Head of caudate nucleus (tissue), 42 donors: ENCODE measurements at regions not wholly inside any gene's neighbourhood (a gene's known extent, or its start where the extent isn't known, plus 50 kb on each side); places are given as distances from the start of the nearest gene placed in this dataset.

ENCODE experiments used
- DNase-seq, 42 donors: peaks; one replicate each; pipeline versions ENCODE4 v3.0.0 to v3.0.0-alpha.2; 2020 to 2021; ENCODE audit warnings: mixed read lengths in 7 of 42
- intact Hi-C: fragments of 100-400 bp; cut with DNase I; formaldehyde crosslinking; loops from one replicate; pipeline ENCODE4 v1.15.0; 2022

DNA sequence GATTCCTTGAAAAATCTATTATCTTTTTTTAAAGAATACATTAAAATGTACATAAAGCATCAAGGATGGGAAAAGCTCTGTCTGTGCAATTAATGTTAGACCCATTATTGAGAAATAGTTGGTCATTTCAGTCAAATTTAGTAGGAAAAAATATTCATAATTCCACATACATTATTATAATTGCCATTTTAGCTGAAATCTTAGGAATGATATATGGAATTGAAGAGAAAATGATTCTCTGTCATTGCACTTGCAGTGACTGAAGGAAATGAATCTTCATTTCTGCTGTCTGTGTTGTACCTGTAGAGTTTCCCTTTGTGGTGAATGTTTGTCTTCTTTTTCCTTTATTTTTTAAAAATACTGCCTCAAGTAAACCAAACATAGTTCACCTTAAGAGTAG is 473.9 kb downstream of the C3orf38 start:
- no peak for DNase-seq
- intact Hi-C loops: no loop called here

DNA sequence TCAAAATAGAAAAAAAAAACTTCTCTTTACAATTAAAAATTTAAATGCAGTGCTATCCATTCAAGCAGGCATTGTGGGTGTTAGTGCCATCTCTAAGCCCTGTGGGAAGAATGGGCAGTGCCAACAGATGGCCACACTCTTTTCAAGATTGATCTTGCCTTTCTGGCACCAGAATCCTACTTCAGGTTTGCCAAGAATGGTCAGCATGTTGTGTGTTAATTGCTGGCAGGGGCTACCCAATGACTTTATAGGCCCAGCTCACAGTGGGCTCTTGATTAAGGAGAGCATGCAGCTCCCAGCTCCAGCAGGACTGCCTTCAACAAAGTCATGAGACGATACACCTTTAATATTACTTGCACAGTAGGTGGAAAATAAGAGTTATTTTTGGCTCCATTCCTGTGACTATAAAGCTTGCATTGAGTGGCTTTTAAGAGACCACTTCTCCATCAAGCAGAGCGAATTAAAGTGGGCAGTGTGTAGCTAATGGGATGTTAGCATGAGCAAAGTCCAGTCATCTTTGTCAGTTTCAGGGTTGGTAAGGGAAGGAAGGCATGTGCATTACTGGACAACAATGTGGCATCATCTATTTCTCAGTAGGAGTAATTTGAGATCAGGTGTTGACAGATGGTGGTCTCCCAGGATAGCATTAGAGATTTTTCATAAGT is 476.8 kb downstream of the C3orf38 start:
- DNase-seq: no peak
- intact Hi-C loops: no loop called here

DNA sequence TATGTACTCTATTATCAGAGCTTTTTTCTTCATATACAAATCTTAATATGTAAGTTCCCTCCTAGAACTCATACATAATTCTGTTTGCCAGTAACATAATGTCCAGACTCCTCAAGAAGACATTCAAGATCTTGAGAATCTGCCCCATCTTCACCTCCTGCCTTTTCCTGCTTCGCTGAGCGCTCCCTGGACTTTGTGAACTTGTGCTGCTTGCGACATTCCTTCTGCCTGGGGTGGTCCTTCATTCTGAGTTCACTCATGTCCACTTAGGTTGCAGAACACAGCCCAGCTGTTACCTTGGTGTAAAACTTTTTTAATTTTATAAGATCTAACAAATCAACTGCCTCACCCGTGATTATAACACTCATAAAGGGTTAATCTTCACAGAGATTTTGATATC is 478.5 kb upstream of the EPHA3 start:
- intact Hi-C loops: no loop called here
- DNase-seq: no peak

DNA sequence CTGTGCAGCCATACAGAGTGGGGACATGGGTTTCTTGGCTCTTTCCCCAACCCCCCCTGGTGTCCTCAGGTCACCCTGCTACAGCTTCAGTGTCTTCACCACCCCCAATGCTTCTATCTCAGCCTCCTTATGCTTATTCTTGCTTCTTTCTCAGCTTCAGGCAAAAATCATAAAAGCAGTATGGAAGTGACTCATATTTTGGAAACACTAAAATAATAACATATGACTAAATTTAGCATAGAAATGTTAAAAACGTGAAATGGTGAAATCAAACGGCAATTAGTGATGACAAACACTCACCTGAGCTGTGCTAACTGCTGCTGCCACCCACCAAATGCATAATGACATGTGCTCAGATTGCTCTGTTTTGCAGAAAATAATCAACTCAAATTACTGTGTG is 475.2 kb upstream of the EPHA3 start:
- no peak for DNase-seq
- intact Hi-C loops: no loop called here

DNA sequence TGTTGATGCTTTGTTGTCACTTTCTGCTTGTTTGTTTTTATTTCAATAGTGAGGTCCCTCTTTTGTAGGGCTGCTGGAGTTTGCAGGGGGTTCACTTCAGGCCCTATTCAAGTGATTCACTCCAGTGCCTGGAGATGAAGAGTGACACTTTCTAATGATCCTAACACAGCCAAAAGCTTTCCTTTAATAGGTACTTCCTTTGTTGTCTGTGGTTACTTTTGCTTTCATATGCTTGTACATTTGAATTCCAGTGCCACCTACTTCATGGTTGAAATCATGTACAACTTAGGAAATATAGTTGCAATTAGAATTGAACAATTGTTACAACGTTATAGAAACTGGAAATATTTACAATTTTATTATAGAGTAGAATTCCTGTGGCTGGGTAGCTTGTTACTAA is 466.8 kb upstream of the EPHA3 start:
- intact Hi-C loops: no loop called here
- no peak for DNase-seq

DNA sequence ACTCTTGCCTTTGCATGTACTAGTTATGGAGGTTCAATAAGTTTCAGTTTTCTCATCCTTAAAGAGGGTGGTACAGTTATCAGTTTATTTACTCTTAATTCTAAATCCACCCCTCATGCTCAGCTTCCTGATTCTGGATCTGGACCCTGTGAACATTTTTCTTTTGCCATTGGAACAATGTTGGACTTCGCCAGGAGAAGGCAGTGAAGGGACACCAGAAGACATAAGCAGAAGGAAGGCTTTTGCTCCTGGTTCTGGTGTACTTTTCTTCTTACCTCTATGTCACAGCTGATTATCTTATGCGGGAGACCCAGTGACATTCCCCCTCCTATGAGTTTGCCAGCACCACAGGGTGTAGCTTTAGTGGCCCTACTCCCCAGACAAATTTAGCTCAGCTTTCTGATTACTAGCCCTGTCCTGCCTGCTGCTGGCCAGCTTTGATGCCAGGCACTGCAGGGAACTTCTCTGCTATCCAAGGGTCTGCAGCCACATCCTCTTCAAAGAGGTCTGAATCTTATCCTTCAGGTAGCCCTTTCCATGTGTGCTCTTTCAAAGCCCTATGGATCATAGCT is 466.3 kb upstream of the EPHA3 start:
- intact Hi-C loops: no loop called here
- no peak for DNase-seq

DNA sequence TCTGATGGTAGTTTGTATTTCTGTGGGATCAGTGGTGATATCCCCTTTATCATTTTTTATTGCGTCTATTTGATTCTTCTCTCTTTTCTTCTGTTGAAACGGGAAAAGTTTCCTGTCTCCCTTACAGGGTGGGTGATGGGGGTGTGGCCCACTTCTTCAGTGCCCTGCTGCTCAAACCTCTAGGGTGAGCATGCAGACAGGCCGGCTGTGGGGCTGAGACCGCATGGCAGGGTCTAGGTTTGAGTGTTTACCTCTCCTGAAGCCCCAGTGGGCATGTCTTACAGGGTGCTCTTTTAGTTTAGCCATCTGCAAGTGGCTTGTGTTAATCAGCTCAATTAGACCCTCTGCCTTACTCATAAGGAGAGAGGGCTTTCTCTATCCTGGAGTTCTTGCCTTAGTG is 450.0 kb upstream of the EPHA3 start:
- intact Hi-C loops: no loop called here
- DNase-seq: no peak

DNA sequence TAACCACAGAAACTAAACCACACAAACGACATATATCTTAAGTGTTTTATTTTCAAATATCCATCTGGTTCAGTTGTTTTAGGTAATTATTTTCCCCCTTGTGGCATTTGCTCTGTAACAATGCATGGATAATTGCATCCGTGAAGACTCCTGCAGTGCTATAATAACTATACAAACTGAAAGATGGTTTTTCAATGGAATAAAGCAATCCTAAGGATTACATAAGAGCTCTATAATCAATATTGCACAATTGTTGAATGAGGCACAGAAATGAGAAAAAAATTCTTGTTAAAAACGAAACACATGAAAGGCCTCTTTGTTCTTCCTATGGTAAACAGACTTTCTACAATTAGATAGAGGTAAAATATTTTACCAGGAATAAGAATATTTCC is 446.0 kb upstream of the EPHA3 start:
- no peak for DNase-seq
- intact Hi-C loops: no loop called here

DNA sequence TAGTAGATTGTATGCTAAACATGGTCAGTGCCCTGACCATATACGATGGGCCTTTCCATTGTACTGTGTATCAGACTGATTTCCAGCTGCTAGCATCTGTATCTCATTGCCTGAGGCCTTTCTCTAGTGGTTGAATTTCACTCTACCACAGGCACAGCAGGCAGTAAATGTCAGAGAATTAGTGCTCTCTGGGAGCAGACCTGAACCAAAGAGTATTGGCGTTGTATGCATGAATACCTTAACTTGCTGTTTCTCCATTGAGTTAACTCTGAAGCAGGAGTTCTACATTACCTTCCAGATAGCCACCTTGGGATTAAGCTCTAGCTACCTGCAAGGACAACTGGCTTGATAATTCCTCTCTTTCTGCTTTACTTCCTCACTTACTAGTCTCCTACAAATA is 439.2 kb upstream of the EPHA3 start:
- no peak for DNase-seq
- intact Hi-C loops: no loop called here

DNA sequence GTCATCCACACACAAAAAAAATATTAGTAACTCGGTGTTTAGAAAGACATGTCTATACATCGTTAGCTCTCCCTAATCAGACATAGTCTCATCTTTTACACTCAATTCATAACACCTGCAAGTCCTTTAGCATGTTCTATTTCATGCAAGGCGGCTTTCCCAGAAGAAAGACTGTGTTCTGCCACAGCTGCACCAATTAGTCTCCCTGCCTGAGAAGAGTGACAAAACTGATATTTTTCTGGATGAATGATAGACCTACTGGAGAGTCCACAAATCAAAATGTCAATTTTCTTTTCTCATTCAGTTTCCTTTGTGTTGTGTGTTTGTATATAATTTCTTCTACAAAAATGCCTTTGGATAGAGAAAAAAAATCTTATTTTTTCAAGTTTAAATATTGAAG is 435.8 kb upstream of the EPHA3 start:
- intact Hi-C loops: no loop called here

DNA sequence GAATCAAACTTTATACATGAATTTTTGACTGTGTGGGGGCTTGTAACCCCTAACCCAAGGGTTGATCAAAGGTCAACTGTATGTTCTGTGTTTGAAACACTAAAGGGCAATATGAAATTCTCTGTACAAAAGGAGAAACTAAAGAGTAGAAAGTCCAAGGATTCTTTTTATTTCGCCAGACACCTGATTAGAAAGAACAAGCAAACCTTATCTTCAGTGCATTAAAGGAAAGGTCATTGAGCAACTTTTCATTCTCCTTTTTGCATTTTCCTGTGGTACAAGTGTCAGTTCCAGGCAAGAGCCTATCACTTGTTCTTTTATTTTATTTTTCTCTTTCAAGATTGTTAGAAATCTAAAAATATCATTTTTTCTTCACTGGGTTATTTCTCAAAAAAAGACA is 430.1 kb upstream of the EPHA3 start:
- no peak for DNase-seq
- intact Hi-C loops: no loop called here

More for the DNA sequence above, 435.8 kb upstream of the EPHA3 start:
- DNase-seq: no peak

DNA sequence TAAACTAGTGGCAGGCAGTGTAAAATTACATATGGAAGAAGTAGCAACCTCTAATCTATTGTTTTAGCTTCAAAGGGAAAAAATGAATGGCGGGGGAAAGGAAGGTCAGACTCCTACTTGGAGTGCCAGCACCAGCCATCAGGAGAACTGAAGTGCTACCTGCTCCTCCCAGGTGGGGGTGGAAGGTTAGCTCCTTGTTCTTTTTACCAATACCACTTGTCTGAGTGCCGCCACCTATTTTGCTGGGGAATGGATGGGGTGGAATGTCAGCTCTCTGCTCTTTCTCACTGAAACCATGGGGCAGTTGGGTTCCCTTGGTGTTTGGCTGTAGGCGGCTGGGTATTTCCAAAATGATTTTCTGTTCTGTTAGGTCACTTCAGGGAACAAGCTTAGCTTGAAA is 428.7 kb upstream of the EPHA3 start:
- intact Hi-C loops: no loop called here
- no peak for DNase-seq

DNA sequence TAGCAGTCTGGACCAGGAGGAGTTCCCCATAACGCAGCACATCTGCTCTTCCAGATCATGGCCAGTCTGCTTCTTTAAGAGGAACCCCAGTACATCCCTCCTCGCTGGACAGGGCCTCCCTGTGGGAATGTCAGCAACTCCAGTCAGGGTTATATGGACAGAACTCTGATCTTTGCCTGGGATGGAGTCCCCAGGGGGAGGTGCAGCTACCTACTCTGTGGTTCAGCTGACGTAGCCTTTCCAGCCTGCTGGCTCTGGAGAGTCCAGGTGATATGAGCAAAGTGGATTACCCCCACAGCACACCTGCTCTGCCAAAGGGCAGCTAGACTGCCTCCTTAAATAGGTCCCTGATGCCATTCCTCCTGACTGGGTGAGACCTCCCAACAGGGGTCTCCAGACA is 417.1 kb upstream of the EPHA3 start:
- DNase-seq: no peak
- intact Hi-C loops: no loop called here

DNA sequence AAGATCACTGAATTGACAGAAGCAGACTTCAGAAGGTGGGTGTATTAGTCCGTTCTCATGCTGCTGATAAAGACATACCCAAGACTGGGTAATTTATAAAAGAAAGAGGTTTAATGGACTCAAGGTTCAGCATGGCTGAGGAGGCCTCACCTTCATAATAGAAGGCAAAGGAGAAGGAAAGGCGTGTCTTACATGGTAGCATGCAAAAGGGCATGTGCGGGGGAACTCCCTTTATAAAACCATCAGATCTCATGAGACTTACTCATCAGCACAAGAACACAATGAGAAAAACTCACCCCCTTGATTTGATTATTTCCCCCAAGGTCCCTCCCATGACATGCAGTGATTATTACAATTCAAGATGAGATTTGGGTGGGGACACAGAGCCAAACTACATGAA is 416.3 kb upstream of the EPHA3 start:
- intact Hi-C loops: no loop called here
- no peak for DNase-seq

DNA sequence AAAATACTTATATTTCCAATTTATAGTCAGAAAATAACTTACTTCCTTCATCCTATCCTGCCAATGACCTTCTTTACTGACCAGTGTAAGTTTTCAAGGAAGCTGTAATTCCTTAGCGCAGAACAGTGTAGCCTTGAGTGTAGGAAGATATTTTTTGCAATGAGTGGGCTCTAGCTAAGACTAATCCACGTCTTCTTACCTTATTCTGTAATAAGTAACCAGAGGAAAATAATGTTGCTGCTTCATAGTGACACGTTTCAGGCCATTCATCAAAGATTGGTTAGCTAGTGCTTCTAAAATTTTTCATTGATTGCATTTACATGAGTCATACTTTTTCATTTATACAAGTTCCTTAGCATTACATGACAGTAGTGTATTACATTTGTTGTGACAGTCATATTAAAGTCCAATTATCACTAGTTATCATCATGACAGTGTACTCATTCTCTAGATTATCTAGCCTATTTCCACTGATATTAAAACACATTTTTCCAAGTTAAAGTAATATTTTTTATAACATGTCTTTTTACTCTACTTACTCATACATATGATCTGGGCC is 403.8 kb upstream of the EPHA3 start:
- intact Hi-C loops: no loop called here
- no peak for DNase-seq

DNA sequence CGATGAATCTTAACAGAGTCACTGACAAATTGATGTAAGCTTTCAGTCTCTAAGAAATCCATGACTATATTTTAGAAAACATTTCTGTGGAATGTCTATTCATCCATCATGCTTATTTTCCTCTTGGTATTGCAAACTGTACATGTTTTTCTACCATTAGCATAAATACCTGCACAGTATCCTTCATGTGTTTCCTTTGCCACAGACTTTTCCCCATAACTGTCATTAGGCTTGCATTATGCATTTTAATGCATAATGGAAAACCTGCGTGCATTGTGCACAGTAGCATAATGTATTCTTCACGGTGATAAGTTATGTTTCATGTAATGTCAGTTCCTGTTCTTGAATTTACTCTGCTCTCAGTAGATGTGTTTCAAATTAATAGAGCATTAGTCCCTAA is 403.1 kb upstream of the EPHA3 start:
- intact Hi-C loops: no loop called here
- DNase-seq: no peak

DNA sequence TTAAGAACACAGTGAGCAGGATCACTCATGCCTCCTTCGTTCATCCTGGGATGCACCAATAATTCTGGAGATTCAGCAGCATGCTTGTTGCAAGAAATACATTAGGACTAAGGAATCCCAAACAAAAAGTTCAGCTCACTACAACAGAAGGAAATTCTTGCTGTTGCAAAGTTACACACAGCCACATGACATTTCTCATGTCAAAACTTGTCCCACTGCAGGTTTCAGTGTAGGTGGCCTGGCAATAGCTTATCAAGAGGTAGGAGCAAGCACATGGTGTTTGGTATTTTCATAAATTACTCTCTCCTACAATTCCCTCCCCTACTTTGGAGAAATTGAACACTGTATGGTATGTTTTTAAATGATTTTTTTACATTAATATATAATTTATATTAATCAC is 399.6 kb upstream of the EPHA3 start:
- no peak for DNase-seq
- intact Hi-C loops: no loop called here

DNA sequence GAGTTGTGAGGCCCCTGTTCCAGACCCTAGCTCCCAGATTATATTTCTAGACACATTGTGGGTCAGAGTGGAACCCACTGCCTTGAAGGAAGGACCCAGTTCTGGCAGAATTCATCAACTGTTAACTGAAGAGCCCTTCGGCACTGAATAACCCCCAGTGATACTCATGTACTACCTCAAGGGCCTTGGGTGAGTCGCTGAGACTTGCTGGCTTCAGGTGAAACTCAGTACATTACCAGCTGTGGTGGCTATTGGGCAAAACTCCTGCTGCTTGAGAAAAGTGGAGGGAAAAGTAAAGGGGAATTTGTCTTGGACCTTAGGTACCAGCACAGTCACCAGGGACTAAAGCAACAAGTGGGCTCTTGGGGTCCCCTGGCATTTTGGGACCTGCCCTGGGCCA is 394.9 kb upstream of the EPHA3 start:
- intact Hi-C loops: no loop called here
- no peak for DNase-seq

DNA sequence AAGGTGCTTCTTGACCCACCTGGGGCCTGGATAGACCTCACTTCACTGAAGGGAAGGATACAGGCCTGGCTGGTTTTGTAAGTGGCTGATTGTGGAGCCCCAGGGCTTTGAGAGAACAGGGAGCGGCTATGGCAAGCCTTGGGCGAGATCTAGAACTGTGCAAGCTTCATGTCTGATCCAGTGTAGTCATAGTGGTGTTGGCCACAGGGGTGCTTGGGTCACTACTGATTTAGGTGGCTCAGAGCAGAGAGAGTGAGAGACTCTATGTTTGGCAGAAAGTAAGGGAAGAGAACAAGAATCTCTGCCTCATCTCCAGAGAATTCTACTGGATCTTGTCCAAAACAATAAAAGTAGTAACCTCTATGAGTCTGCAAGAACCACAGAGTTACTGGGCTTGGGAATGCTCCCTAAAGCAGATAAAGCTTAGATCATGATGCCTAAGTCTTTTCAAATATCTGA is 394.2 kb upstream of the EPHA3 start:
- DNase-seq: no peak
- intact Hi-C loops: no loop called here

DNA sequence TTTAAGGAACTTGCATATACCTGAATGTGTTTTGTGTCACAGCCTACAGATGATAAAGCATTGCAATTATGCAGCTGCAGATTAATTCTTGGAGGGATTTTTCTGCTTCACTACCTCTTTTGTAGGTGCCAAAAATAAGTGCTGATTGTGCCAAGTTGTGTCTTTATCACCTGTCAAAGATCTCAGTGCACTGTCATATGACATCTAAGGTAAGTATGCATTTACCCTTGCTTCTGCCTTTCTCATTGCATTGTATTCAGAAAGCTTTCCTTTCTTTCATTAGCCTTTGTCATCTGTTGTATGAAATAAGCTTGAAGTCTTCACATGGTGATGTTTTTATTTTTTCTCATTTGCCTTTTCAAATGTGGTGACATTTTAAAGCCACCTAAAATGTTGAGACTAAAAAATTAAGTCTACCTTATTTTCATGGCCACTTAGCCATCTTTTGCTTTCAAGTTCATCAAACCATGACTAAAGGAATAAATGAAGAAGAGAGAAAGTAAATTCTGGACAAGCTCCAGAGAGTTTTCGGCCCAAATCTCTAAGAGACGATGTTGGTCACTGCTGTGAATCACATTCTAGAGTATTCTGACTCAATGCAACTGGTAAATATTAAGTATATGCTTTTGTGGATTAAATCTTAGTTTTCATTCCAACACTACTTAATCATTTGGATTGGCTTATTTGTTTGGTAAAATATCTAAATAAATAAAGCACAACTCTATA is 381.8 kb upstream of the EPHA3 start:
- intact Hi-C loops: no loop called here
- no peak for DNase-seq

DNA sequence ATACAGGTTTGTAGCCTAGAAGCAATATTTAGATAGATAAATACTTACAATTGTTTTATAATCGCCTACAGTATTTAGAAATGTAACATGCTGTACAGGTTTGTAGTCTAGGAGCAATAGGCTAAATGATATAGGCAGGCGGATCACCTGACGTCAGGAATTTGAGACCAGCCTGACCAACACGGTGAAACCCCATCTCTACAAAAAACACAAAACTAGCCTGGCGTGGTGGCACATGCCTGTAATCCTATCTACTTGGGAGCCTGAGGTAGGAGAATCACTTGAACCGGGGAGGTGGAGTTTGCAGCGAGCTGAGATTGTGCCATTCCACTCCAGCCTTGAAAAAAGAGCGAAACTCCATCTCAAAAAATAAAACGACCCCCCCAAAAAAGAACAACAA is 375.2 kb upstream of the EPHA3 start:
- DNase-seq: no peak
- intact Hi-C loops: no loop called here
